ENCODE measurements at regions not wholly inside any gene's neighbourhood (a gene's known extent, or its start where the extent isn't known, plus 50 kb on each side); places are given as distances from the start of the nearest gene placed in this dataset.

DNA sequence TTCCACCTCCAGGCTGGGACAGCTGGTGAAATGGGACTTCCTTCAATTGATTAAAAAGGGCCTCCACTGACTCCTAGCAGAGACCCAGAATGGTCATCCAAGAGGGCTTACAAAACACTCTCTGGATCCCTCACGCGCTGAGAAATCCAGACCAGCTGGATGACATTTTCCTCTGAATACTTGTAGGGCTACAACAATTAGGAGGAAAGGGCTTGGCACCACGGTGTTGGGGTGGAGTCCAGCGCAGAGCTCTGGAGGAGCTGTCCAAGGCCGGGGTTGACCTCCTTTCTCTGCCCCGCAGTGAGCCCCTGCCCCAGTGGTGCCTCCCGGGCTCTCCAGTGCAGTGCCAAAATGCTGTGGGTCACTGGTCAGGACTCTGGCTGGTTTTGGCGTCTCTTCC lies 189.0 kb upstream of the CCND2 start:
- no peak overlapping the region for H3K9ac ChIP-seq (ENCODE audit: insufficient read length)
- H3K4me3 ChIP-seq = no peak overlapping the region
- TF ChIP-seq POLR2AphosphoS5 (IDR thresholded peaks at IDR 0.05; ENCODE audit: borderline replicate concordance, low read depth, low read length) (no peak), FOXP2 (optimal IDR thresholded peaks at IDR 0.05; ENCODE audit: control extremely low read depth, extremely low read length, insufficient read depth) (no peak), EZH2 (IDR thresholded peaks at IDR 0.05) (no peak)
- DNase-seq (ENCODE audit: low read depth, low spot score) = no peak
- no peaks in the 10 kb centered on the region for H3K36me3 ChIP-seq (ENCODE audit: insufficient read depth, low read length)
- no peak overlapping the region for H3K27ac ChIP-seq
- no peaks in the 10 kb centered on the region for H3K9me3 ChIP-seq (ENCODE audit: low read depth, low read length)

DNA sequence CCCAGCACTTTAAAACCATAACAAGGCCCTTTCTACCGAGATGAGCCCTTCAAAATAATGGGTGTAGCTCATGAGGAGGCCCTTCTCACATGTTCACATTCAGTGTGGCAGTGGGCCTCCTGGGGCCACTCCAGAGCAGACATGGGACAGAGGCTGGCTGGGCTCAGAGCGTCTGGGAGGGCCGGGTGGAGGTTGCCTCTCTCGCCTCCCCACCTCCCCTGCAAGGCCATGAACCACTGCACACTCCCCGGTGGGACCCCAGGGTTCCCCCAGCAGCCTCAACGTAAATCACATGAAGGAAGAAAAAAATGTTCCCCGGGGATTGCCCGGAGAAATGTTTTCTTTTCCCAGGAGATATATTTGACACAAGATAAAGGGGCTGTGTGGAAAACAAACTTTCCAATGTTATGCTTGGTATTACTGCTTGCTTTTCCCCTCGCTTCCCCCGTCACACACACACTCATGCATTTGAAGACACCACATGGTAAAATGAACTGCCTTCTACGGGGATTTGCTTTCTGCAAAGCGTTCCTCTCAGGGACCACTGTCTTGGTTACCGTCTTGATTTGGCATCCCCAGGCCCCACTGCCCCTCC lies 190.7 kb upstream of the CCND2 start:
- Histone ChIP-seq H3K36me3 (ENCODE audit: insufficient read depth, low read length) (no peaks in the 10 kb centered on the region), H3K27ac (no peak overlapping the region), H3K9me3 (ENCODE audit: low read depth, low read length) (no peaks in the 10 kb centered on the region), H3K9ac (ENCODE audit: insufficient read length) (no peak overlapping the region), H3K4me3 (no peak overlapping the region)
- TF ChIP-seq EZH2 (IDR thresholded peaks at IDR 0.05) (no peak), POLR2AphosphoS5 (IDR thresholded peaks at IDR 0.05; ENCODE audit: borderline replicate concordance, low read depth, low read length) (no peak), FOXP2 (optimal IDR thresholded peaks at IDR 0.05; ENCODE audit: control extremely low read depth, extremely low read length, insufficient read depth) (no peak)
- DNase-seq (ENCODE audit: low read depth, low spot score) = no peak

GRCh38 chr12:4080213-4080612 lies 193.3 kb upstream of the CCND2 start:
- no peak for TF ChIP-seq EZH2 (IDR thresholded peaks at IDR 0.05)
- no peak for TF ChIP-seq FOXP2 (optimal IDR thresholded peaks at IDR 0.05; ENCODE audit: control extremely low read depth, extremely low read length, insufficient read depth)
- TF ChIP-seq POLR2AphosphoS5 (IDR thresholded peaks at IDR 0.05; ENCODE audit: borderline replicate concordance, low read depth, low read length) = no peak

DNA sequence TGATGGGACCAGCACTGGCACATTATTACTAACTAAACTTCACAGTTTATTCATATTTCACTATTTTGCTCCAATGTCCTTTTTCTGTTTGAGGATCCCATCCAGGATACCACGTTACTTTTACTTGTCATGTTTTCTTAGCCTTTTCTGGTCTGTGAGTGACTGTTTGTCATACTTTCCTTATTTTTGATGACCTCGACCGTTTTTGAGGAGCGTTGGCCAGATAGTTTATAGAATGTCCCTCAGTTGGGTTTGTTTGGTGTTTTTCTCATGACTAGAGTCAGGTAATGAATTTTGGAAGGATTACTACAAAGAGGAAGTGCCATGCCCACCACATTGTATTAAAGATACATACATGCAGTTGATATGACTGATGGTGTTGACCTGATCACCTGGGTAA lies 199.4 kb upstream of the CCND2 start:
- no peaks in the 10 kb centered on the region for H3K36me3 ChIP-seq (ENCODE audit: insufficient read depth, low read length)
- no peak for DNase-seq (ENCODE audit: low read depth, low spot score)
- H3K9ac ChIP-seq (ENCODE audit: insufficient read length) = no peak overlapping the region
- TF ChIP-seq EZH2 (IDR thresholded peaks at IDR 0.05) (no peak), POLR2AphosphoS5 (IDR thresholded peaks at IDR 0.05; ENCODE audit: borderline replicate concordance, low read depth, low read length) (no peak), FOXP2 (optimal IDR thresholded peaks at IDR 0.05; ENCODE audit: control extremely low read depth, extremely low read length, insufficient read depth) (no peak)
- no peak overlapping the region for H3K4me3 ChIP-seq
- H3K27ac ChIP-seq = no peak overlapping the region
- H3K9me3 ChIP-seq (ENCODE audit: low read depth, low read length) = no peaks in the 10 kb centered on the region

More at GRCh38 chr12:4080213-4080612, 193.3 kb upstream of the CCND2 start:
- Histone ChIP-seq H3K4me3 (no peak overlapping the region), H3K27ac (no peak overlapping the region), H3K9me3 (ENCODE audit: low read depth, low read length) (no peaks in the 10 kb centered on the region), H3K9ac (ENCODE audit: insufficient read length) (no peak overlapping the region), H3K36me3 (ENCODE audit: insufficient read depth, low read length) (no peaks in the 10 kb centered on the region)
- no peak for DNase-seq (ENCODE audit: low read depth, low spot score)

- no peak for DNase-seq (ENCODE audit: low read depth, low spot score)
- Histone ChIP-seq H3K27ac (no peak overlapping the region), H3K36me3 (ENCODE audit: insufficient read depth, low read length) (no peaks in the 10 kb centered on the region), H3K4me3 (no peak overlapping the region), H3K9me3 (ENCODE audit: low read depth, low read length) (no peaks in the 10 kb centered on the region), H3K9ac (ENCODE audit: insufficient read length) (no peak overlapping the region)
- no peak for TF ChIP-seq EZH2 (IDR thresholded peaks at IDR 0.05)
- no peak for TF ChIP-seq POLR2AphosphoS5 (IDR thresholded peaks at IDR 0.05; ENCODE audit: borderline replicate concordance, low read depth, low read length)
- TF ChIP-seq FOXP2 (optimal IDR thresholded peaks at IDR 0.05; ENCODE audit: control extremely low read depth, extremely low read length, insufficient read depth) = no peak
Observed at GRCh38 chr12:4069670-4070010, 196.4 kb upstream of the PARP11 start.

GRCh38 chr12:4068981-4069669 lies 195.9 kb upstream of the PARP11 start:
- Histone ChIP-seq H3K9ac (ENCODE audit: insufficient read length) (no peak overlapping the region), H3K4me3 (no peak overlapping the region), H3K36me3 (ENCODE audit: insufficient read depth, low read length) (no peaks in the 10 kb centered on the region), H3K27ac (no peak overlapping the region), H3K9me3 (ENCODE audit: low read depth, low read length) (no peaks in the 10 kb centered on the region)
- DNase-seq (ENCODE audit: low read depth, low spot score) = no peak
- TF ChIP-seq FOXP2 (optimal IDR thresholded peaks at IDR 0.05; ENCODE audit: control extremely low read depth, extremely low read length, insufficient read depth) = no peak
- TF ChIP-seq EZH2 (IDR thresholded peaks at IDR 0.05) = no peak
- TF ChIP-seq POLR2AphosphoS5 (IDR thresholded peaks at IDR 0.05; ENCODE audit: borderline replicate concordance, low read depth, low read length) = no peak

- Histone ChIP-seq H3K36me3 (ENCODE audit: insufficient read depth, low read length) (no peaks in the 10 kb centered on the region), H3K4me3 (no peak overlapping the region), H3K9ac (ENCODE audit: insufficient read length) (no peak overlapping the region), H3K27ac (no peak overlapping the region), H3K9me3 (ENCODE audit: low read depth, low read length) (no peaks in the 10 kb centered on the region)
- TF ChIP-seq EZH2 (IDR thresholded peaks at IDR 0.05) (no peak), FOXP2 (optimal IDR thresholded peaks at IDR 0.05; ENCODE audit: control extremely low read depth, extremely low read length, insufficient read depth) (no peak), POLR2AphosphoS5 (IDR thresholded peaks at IDR 0.05; ENCODE audit: borderline replicate concordance, low read depth, low read length) (no peak)
- no peak for DNase-seq (ENCODE audit: low read depth, low spot score)
Observed at GRCh38 chr12:4064008-4064407, 190.8 kb upstream of the PARP11 start.

DNA sequence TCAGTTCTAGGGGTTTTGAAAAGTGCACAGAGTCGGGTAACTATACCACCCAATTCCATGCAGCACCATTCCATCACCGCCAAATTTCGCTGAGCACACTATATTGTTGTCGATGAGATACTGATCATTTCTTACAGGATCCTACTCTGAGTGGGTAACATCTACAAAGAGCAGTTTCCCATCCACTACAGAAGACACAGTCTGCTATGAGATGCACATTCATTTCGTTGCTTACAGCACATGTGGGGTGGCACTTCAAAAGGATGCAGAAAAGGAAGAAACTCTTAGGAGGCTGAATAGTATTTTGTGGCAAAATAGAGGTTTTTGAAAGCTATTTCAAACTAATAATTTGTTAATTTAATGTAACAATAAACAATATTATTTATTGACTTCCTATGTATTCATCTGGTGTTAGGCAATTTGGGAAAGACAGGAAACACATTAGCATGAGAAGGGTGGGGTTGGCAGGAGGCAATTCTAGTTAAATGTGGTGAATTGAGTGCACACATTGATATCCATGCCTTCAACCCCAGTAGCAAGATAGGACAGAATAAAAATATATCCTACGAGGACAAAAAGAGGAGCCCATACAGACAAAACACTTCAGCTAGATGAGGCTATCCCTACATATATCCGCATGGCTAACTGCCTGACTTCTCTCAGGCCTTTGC lies 186.8 kb upstream of the PARP11 start:
- TF ChIP-seq EZH2 (IDR thresholded peaks at IDR 0.05) (no peak), POLR2AphosphoS5 (IDR thresholded peaks at IDR 0.05; ENCODE audit: borderline replicate concordance, low read depth, low read length) (no peak), FOXP2 (optimal IDR thresholded peaks at IDR 0.05; ENCODE audit: control extremely low read depth, extremely low read length, insufficient read depth) (no peak)
- H3K27ac ChIP-seq = no peak overlapping the region
- no peak for DNase-seq (ENCODE audit: low read depth, low spot score)
- H3K9ac ChIP-seq (ENCODE audit: insufficient read length) = no peak overlapping the region
- H3K9me3 ChIP-seq (ENCODE audit: low read depth, low read length) = no peaks in the 10 kb centered on the region
- H3K36me3 ChIP-seq (ENCODE audit: insufficient read depth, low read length) = no peaks in the 10 kb centered on the region
- H3K4me3 ChIP-seq = no peak overlapping the region

Measured in SK-N-MC (cell line).